Kidney epithelial cell (primary cell): ENCODE measurements at regions not wholly inside any gene's neighbourhood (a gene's known extent, or its start where the extent isn't known, plus 50 kb on each side); places are given as distances from the start of the nearest gene placed in this dataset.

ENCODE experiments used
- DNase-seq: peaks from one replicate; pipeline ENCODE4 v3.0.0-alpha.2; 2010; ENCODE audit warnings: low read depth
- H3K27me3 ChIP-seq: 2 replicates; pipeline ENCODE4 v1.6.0; 2011; ENCODE audit warnings: low read length; ENCODE audit not compliant: control insufficient read depth, insufficient read depth
- H3K36me3 ChIP-seq: 2 replicates; pipeline ENCODE4 v1.5.1; 2011; ENCODE audit warnings: low read length; ENCODE audit not compliant: control insufficient read depth, insufficient read depth
- H3K4me3 ChIP-seq: 2 replicates; pipeline ENCODE4 v1.5.1; 2011; ENCODE audit warnings: low read depth, mild to moderate bottlenecking, control low read depth, low read length
- TF ChIP-seq, protein P1 (sequence below): IDR thresholded peaks from 2 replicates; pipeline ENCODE4 v1.5.1; 2011; ENCODE audit warnings: mild to moderate bottlenecking, moderate library complexity, low read length, control low read depth, inconsistent platforms; ENCODE audit not compliant: insufficient read depth, poor library complexity, severe bottlenecking

- H3K4me3 ChIP-seq = no peak overlapping the region
Observed at GRCh38 chr22:49244466-49245420, 582.9 kb downstream of the BRD1 start.

DNA sequence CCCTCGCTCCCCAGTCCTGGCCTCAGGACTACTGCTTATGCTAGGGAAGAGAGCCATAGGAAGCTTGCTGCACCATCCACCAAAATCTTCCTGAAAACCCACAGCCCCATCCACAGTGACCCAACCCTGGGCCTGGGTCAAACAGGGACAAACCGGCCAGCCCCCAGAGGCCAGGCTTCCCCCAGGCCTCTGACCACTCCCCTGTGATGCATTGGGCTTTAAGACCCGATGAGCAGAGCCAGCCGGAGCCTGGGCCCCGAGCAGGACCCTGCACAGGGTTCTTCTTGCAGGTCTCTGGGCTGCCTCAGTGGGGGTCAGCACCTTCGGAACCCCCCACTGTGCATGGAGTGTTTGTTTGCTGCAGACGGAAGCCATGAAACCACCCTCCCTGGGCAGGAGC is 583.7 kb downstream of the BRD1 start:
- TF ChIP-seq, protein P1, sequence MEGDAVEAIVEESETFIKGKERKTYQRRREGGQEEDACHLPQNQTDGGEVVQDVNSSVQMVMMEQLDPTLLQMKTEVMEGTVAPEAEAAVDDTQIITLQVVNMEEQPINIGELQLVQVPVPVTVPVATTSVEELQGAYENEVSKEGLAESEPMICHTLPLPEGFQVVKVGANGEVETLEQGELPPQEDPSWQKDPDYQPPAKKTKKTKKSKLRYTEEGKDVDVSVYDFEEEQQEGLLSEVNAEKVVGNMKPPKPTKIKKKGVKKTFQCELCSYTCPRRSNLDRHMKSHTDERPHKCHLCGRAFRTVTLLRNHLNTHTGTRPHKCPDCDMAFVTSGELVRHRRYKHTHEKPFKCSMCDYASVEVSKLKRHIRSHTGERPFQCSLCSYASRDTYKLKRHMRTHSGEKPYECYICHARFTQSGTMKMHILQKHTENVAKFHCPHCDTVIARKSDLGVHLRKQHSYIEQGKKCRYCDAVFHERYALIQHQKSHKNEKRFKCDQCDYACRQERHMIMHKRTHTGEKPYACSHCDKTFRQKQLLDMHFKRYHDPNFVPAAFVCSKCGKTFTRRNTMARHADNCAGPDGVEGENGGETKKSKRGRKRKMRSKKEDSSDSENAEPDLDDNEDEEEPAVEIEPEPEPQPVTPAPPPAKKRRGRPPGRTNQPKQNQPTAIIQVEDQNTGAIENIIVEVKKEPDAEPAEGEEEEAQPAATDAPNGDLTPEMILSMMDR = no peak
- H3K4me3 ChIP-seq = no peak overlapping the region
- no peak for DNase-seq
- H3K36me3 ChIP-seq = no peaks in the 10 kb centered on the region
- H3K27me3 ChIP-seq = no peaks in the 10 kb centered on the region

More at GRCh38 chr22:49244466-49245420, 582.9 kb downstream of the BRD1 start:
- Histone ChIP-seq H3K27me3 (no peaks in the 10 kb centered on the region), H3K36me3 (no peaks in the 10 kb centered on the region)
- TF ChIP-seq, protein P1 = no peak
- no peak for DNase-seq

- Histone ChIP-seq H3K36me3 (no peaks in the 10 kb centered on the region), H3K4me3 (no peak overlapping the region), H3K27me3 (no peaks in the 10 kb centered on the region)
- DNase-seq = no peak
- TF ChIP-seq, protein P1 = no peak
Observed at GRCh38 chr22:49243335-49243734, 584.3 kb downstream of the BRD1 start.

DNA sequence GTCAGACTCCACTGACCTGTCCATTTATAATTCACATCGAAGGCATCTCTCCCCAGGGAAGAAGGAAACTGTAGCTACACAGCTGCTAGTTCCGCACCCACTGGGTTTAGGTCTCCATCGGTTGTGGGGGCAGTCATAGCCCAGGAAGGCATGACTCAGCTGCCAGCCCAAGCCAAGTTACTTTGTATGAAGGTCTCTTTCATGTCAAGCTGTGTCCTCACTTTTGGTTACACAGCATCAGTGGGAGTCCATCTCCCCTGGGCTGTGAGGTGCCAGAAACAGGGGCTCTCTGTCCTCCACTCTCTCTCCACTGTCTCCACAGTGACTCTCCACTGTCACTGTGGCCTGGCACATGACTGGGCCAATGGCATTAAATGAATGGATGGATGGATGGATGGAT is 585.2 kb downstream of the BRD1 start:
- DNase-seq = no peak
- Histone ChIP-seq H3K4me3 (no peak overlapping the region), H3K36me3 (no peaks in the 10 kb centered on the region), H3K27me3 (no peaks in the 10 kb centered on the region)
- TF ChIP-seq, protein P1 = no peak

DNA sequence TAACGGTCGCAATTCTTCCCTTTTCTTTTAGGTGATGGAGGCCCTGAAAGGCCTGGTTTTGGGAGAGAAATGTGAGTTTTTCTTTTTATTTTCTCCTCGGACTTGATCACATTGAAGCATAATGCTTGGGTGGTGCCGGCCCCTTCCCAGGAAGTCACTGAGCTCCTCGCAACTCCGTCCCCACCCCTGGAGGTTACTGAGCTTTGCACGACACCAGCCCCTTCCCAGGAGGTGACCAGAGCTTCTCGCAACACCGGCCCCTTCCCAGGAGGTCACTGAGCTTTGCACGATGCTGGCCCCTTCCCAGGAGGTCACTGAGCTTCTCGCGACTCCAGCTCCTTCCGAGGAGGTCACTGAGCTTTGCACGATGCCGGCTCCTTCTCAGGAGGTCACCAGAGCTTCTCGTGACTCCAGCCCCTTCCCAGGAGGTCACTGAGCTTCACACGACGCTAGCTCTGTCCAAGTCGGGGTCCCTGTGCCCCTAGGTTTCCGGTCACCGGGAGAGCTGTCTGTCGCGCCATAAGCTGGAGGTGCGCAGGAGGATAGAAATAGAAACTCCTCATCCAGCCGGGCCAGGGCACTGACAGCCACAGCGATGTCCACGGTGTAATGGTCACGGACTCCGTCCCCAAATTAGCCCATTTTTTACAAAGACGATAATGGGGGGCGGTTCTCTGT is 586.4 kb downstream of the BRD1 start:
- no peak for DNase-seq
- TF ChIP-seq, protein P1 = no peak

More for the DNA sequence above, 586.4 kb downstream of the BRD1 start:
- no peaks in the 10 kb centered on the region for H3K36me3 ChIP-seq
- no peaks in the 10 kb centered on the region for H3K27me3 ChIP-seq
- no peak overlapping the region for H3K4me3 ChIP-seq
